Activated CD8-positive, alpha-beta memory T cell treated with anti-CD3 and anti-CD28 coated beads for 36 hours (primary cell): ENCODE measurements at regions not wholly inside any gene's neighbourhood (a gene's known extent, or its start where the extent isn't known, plus 50 kb on each side); places are given as distances from the start of the nearest gene placed in this dataset.

ENCODE experiments used
- CTCF ChIA-PET: fragments of 350-600 bp; sonication (Branson Sonifier 250); formaldehyde crosslinking; loops from one replicate; lab custom pipeline; 2021; ENCODE audit warnings: antibody characterized with exemption; lab: Charles Lee
- POLR2A ChIA-PET: fragments of 350-600 bp; sonication (Branson Sonifier 250); formaldehyde crosslinking; loops from one replicate; lab custom pipeline; 2021; ENCODE audit warnings: antibody characterized with exemption; lab: Charles Lee

DNA sequence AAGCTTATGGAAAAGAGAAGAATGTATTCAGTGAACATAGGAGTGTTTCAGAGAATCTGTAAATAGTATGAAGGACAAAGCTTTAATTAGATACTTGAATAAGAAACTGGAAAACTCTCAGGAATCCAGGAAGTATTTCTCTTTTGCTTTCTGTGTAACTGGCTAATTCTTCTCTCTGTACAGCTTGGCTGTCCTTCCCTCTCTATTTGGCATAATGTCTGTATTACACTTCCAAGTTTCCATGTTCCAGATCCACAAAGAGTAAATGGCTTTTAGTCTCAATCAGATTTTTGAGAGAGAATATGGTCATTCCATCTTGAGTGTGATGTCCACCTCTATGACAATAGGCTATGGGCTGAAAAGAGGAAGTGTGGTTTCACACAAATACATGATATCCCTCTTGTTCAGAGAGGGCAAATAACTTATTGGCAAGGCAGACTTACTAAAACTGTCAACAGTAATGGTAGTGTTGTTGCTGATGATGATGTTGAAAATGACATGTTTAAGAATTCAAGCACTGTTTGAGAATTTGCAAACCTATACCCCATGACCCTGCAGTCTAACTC lies 129.2 kb upstream of the ERBB4 start:
- CTCF ChIA-PET: no interaction called here
- POLR2A ChIA-PET: no interaction called here

GRCh38 chr2:212665948-212666347 lies 127.3 kb upstream of the ERBB4 start:
- POLR2A ChIA-PET: no interaction called here
- CTCF ChIA-PET: no interaction called here

DNA sequence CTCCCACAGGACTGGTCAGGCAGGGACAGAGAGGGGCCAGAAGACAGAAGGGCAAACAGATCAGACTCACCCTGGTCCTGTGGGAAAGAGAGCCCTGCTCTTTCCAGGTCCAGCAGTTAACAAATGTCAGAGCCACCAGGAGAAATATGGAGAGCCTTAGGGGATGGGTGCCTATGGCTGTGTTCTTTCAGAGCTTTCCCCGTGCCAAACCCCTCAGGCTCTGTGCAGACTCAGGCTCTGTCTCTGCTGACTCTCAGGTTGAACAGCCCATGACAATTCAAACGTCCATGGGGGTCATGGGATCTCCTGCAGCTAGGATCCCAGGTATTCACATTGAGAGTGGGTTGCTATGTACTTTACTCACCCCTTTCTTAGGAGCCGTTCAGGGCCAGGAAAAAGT lies 120.8 kb upstream of the ERBB4 start:
- ChIA-PET POLR2A (no interaction called here), CTCF (no interaction called here)

DNA sequence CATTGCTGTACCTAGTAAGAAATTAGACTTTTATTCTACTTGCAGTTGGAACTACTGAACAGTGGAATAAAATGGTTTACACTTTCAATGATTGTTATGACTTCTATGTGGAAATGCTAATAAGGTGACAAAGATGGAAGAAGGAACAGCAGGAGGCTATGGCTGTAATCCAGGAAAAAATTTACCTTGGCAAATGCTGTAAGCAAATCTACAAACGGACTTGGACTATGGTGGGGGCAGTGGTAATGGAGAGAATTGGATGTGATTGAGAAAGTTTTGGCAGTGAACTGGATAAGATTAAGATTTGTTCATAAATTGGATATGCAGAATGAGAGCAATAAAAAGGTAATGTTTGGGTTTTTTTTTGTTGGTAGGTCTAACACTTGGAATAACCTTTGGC lies 111.0 kb upstream of the ERBB4 start:
- ChIA-PET CTCF (interaction anchor here (0.7 kb wide), 1 partner anchor 124 kb away, joined by 3 read pairs; no protein-coding TSS in a partner anchor), POLR2A (no interaction called here)

DNA sequence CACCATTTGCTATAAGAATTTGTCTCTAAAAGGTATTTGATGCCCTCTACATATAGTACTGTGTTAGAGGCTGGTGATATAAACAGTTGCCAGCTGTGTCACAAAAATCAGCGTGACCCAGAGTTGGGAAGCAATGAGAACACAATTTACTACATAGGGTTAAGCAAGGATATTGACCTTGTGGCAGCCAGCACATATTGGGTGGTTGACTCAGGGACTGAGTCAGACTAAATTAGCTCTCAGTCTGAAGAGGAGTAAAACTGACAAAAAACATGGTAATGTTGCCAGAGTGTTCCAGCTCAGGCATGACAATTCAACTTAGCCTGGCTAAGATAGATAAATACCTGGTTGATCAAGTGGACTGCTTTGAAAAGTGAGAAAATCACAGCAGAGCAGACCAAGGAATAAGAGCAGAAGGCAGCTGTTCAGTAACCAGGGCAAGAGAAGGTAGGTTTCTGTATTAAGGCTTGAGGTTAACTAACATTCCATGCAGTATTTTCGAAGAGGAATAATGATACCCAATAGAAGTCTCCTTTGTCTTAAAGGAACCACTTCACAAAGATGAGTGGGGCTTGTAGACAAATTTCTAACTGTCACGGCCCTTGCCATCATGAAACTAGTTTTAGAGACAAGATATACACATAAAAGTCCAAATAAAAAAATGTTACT lies 108.2 kb upstream of the ERBB4 start:
- CTCF ChIA-PET: no interaction called here

DNA sequence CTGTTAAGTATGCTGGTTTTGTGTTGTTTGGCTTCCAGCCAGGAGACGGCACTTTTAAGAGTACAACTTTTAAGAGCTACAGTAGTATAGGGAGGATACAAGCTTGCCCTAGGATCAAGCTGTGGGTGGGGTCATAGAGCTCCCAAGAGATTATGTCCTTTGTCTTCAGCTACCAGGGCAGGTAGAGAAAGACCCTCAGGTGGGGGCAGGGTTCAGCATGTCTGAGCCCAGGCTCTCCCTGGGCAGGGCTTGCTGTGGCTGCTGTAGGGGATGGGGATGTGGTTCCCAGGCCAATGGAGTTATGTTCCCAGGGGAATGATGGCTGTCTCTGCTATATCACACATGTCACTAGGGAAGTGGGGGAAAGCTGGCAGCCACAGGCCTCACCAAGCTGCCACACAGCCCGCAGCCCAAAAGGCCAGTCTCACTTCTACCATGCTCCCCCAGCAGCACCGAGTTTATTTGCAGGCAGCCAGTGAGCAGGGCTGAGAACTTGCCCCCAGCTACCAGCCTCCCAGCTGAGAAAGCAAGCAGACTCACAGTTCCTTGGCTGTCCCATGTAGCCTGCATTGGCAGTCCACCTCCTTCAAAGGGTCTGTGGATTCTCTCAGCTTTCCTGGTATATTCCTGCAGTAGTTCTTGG lies 105.7 kb upstream of the ERBB4 start:
- POLR2A ChIA-PET: no interaction called here

More for the DNA sequence above, 108.2 kb upstream of the ERBB4 start:
- POLR2A ChIA-PET: no interaction called here

GRCh38 chr2:212640428-212640827 lies 101.8 kb upstream of the ERBB4 start:
- ChIA-PET POLR2A (no interaction called here), CTCF (no interaction called here)

More for the DNA sequence above, 105.7 kb upstream of the ERBB4 start:
- CTCF ChIA-PET: no interaction called here

DNA sequence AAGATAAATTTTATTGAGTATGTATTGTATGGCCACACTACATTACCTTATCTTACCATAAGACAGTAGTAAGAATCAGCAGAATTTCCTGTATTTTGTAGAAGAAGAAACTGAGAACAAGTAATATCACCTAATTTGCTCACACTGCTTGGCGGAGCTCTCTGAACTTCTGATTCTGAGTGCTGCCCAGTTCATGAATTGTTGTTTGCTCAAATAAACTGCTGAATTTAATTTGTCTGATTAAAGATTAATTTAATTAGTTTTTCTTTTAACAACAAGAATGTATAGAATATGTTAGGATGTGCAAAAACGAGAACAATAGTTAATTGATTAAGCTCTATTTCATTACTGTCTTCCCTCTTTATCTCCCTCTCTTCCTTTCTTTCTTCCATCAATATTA lies 100.1 kb upstream of the ERBB4 start:
- POLR2A ChIA-PET: no interaction called here

DNA sequence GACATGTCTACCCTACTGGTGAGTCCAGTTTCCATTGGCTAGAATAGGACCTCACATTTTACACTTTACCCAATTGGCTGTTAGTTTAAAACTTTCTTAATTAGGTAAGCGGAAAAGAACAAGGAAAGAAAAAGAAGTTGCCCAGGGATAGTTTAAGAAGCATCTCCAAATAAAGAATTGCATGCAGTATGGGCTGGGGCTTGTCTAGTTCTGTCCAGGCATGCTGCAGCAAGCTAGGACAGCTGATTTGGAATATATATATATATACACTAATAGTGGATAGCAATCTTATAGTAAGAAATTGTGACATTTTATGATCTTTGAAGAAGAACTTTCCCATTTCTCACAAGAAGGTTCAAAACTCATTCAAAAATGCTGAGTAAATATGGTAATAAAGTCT lies 90.0 kb upstream of the ERBB4 start:
- ChIA-PET CTCF (interaction anchor here (0.6 kb wide), 1 partner anchor 499 kb away, joined by 3 read pairs; no protein-coding TSS in a partner anchor), POLR2A (no interaction called here)

More for the DNA sequence above, 100.1 kb upstream of the ERBB4 start:
- CTCF ChIA-PET: no interaction called here

- CTCF ChIA-PET: no interaction called here
These were observed 87.8 kb upstream of the ERBB4 start for GRCh38 chr2:212626371-212626918.

DNA sequence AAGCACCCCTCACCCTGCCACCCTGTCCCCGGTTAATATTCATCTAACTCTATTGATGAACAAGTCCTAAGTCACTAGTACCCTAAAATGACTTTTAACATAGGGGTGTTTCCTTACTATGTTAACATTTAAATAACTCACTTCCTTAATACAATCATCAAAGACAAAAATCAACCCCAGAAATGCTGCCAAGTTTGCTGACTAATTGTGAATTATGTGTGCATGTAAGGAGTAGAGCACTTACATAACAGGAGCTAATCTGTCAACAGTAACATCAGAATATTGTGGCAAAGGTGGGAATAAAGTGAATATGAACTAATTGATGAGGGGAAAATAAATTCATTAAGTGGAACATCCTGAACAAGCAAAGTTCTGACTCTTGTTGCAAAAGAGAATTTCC lies 81.4 kb upstream of the ERBB4 start:
- CTCF ChIA-PET: no interaction called here
- POLR2A ChIA-PET: no interaction called here

More at GRCh38 chr2:212626371-212626918, 87.8 kb upstream of the ERBB4 start:
- POLR2A ChIA-PET: no interaction called here

DNA sequence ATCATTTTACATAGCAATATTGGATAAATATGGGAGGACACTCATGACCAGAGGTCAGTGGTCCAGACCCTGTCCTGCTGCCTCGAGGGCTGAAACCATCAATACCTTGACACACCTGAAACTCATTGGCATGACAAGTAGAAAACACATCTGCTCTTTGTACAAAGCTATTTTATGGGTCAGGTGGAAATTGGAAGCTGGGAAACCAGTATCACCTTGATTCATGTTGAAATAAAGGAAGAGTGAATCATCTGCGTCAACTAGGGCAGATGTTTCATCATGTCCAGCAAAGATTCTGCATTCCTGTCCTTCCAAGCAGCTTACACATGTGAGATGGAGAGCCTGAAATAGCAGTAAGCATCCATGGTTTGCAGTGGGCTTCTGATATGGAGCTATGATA lies 80.0 kb upstream of the ERBB4 start:
- ChIA-PET POLR2A (no interaction called here), CTCF (no interaction called here)

DNA sequence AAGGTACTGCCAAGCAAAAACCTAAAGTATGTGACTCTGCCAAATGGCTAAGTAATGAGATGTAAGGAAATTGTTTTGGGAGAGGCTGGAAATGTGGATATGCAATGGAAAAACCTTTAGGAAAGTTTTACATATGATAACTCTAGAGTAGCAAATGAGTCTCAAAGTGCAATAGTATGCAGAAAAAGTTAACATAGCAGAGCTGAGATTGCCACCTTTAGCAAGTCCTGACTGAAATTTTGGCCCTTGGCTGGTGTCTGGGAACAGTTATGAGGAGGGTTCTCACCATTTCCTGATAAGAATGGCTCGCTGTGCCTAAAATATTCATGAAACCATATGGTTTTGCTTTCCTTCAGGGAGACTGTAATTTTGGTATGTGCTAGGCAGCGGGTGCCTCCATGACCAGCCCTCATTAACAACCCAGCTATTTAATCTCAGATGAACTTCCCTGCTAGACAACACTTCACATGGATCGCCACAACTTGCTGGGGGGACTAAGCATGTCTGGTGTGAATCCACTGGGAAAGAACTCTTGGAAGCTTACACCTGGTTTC lies 72.3 kb upstream of the ERBB4 start:
- CTCF ChIA-PET: no interaction called here
- POLR2A ChIA-PET: no interaction called here

DNA sequence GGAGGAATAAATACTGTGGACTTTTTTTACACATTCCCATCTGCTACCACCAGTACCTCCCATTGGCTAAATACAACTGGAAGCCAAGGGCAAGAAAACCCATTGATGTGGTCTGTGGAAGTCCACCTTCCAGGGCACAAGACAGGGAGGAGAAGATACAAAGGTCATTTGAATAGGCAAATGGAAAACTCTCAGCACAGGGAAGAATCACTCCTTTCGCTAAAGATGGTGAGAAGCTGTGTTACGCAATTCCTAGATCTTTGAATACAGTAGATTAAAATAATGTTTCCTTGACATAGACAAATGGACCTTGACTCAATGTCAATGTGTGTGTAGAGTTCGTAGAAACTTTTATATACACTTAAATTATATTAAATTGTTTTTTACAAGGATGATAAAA lies 70.9 kb upstream of the ERBB4 start:
- ChIA-PET POLR2A (no interaction called here), CTCF (no interaction called here)

DNA sequence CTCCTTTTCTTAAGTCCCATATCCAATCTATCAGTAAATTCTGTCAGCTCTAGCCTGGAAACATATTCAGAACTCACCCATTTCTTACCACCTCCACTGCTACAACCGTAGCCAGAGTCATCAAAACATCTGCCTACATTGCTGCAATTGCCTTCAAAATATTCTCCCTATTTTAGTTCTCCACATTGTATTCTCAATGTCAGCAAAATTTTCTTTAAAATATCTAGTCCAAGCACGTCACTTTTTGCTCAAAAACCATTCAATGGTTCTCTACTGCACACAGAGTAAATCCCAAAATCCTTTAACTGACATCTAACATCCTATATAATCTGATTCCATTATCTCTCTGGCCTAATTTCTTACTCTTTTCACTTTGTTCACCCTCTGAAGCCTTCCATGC lies 68.5 kb upstream of the ERBB4 start:
- ChIA-PET CTCF (no interaction called here), POLR2A (no interaction called here)

GRCh38 chr2:212606232-212606631 lies 67.6 kb upstream of the ERBB4 start:
- ChIA-PET CTCF (no interaction called here), POLR2A (no interaction called here)

DNA sequence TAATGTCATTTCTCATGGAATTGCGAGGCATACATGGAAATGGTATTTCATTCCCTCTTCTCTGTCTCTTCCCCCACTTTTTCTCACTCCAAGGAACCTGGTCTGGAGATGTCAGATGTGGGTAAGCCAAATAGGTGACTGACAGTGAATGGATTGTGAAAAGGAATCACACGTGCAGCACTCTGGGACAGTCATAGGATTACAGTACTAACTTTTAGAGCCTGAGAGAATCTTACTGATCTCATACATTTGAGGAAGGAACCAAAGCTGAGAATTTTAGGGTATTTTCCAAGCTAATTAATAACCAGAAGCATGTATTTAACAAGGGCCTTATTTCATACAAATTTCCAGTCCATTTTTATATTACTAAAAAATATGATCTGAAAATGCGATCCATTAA lies 58.1 kb upstream of the ERBB4 start:
- ChIA-PET CTCF (no interaction called here), POLR2A (no interaction called here)

GRCh38 chr2:212596276-212596675 lies 57.7 kb upstream of the ERBB4 start:
- CTCF ChIA-PET: no interaction called here
- POLR2A ChIA-PET: no interaction called here

DNA sequence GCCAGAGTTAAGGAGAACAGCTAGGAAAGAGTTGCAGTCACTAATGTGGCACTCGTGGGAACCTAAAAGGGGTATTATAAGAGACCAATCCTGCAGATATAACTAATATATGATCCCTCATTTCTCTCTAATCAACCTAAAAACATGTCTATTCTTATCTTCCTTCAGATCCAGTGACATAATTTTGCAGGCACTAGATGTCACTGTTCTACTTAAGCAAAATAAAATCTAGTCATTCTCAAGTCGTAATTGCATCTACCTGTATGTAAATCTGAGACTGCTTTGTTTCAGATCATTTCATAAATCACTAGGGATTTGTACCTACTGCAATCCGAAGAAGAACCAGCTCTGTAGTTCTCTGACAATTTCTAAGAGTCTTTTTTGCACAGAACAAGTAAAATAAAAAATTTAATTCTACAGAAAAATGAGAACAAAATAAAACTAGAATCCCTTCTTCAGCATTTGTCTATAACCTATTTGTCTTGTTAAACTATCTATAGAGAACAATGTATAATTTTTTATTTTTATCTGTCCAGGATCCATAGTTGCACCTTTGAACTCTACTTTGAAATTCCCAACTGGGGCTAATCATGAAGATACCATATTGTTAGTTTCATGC lies 56.5 kb upstream of the ERBB4 start:
- POLR2A ChIA-PET: no interaction called here
- CTCF ChIA-PET: no interaction called here

- CTCF ChIA-PET: no interaction called here
- POLR2A ChIA-PET: no interaction called here
These were observed 54.1 kb upstream of the ERBB4 start for GRCh38 chr2:212592695-212593094.
